Peyer's patch (tissue), 4 donors: ENCODE measurements at regions not wholly inside any gene's neighbourhood (a gene's known extent, or its start where the extent isn't known, plus 50 kb on each side); places are given as distances from the start of the nearest gene placed in this dataset.

Experiments used
- DNase-seq, 3 donors: peaks; one replicate each; pipeline ENCODE4 v3.0.0-alpha.2; 2017 to 2019
- H3K27ac ChIP-seq, 4 donors: fragments of 200-600 bp; sonication (generic); one replicate each; pipeline ENCODE4 v1.5.1; 2016 to 2019
- H3K27me3 ChIP-seq, 2 donors: fragments of 200-600 bp; sonication (generic); one replicate each; pipeline ENCODE4 v1.5.1; 2019
- H3K36me3 ChIP-seq, 3 donors: fragments of 200-600 bp; sonication (generic); one replicate each; pipeline ENCODE4 v1.5.1; 2016 to 2019
- H3K4me1 ChIP-seq, 4 donors: fragments of 200-600 bp; sonication (generic); one replicate each; pipeline ENCODE4 v1.5.1; 2016 to 2019
- H3K4me3 ChIP-seq, 4 donors: fragments of 200-600 bp; sonication (generic); 1 replicate in 3 of 4; 2 replicates in 1 of 4; pipeline ENCODE4 v1.5.1; 2016 to 2019; ENCODE audit warnings: mild to moderate bottlenecking in 1 of 4
- H3K9me3 ChIP-seq, 4 donors: fragments of 200-600 bp; sonication (generic); one replicate each; pipeline ENCODE4 v1.5.1; 2016 to 2019; ENCODE audit warnings: mild to moderate bottlenecking in 1 of 4
- POLR2A ChIP-seq, 2 donors: fragments of 450-650 bp; IDR thresholded peaks; one replicate each; pipeline ENCODE4 v1.5.1; 2017; ENCODE audit warnings: antibody characterized with exemption in 2 of 2, mild to moderate bottlenecking in 2 of 2, moderate library complexity in 2 of 2
- TF ChIP-seq, protein P1 (sequence below), 6 experiments: fragments of 450-650 bp in 4 of 6; fragments of 200-600 bp in 2 of 6; sonication (generic) in 1 of 6; IDR thresholded peaks; one replicate each; pipeline ENCODE4 v1.5.1; 2017 to 2019; ENCODE audit warnings: antibody characterized with exemption in 6 of 6, mild to moderate bottlenecking in 3 of 6, moderate library complexity in 1 of 6

DNA sequence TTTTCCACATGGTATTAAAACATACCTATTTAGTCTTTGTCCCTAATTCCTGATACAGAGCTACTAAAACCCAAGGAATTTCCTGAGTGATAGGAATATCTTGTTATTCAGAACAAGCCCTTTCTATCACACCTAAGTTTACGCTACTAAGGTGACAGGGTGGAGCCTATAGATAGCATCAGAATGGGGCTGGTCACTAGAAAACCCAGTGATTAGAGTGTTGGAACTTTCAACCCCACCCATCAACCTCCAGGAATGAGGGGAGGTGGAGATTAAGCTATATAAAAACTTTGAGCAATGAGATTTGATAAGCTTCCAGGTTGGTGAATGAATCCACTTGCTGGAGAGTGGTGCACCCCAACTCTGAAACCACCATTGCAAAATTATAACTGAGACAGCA, 62.1 kb upstream of the RNU6-1 start:
- DNase-seq = no peak
- TF ChIP-seq, protein P1, sequence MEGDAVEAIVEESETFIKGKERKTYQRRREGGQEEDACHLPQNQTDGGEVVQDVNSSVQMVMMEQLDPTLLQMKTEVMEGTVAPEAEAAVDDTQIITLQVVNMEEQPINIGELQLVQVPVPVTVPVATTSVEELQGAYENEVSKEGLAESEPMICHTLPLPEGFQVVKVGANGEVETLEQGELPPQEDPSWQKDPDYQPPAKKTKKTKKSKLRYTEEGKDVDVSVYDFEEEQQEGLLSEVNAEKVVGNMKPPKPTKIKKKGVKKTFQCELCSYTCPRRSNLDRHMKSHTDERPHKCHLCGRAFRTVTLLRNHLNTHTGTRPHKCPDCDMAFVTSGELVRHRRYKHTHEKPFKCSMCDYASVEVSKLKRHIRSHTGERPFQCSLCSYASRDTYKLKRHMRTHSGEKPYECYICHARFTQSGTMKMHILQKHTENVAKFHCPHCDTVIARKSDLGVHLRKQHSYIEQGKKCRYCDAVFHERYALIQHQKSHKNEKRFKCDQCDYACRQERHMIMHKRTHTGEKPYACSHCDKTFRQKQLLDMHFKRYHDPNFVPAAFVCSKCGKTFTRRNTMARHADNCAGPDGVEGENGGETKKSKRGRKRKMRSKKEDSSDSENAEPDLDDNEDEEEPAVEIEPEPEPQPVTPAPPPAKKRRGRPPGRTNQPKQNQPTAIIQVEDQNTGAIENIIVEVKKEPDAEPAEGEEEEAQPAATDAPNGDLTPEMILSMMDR (IDR thresholded peaks at IDR 0.05) = no peak

DNA sequence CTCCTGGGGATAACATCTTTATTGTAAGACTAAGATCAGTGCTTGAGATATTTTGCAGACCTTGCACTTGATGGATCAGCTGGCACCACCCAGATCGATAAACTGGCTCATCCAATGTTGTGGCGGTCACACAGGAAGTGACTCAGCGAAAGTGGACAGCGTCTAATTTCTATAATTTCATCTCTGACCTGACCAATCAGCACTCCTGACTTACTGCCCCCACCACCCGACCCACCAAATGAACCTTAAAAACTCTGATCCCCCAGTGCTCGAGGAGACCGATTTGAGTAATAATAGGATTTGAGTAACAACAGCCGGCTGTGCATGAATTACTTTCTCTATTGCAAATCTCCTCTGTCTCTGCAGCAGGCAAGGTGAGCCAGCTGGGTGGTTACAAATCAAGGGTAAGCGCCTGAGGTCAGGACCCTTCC, 62.7 kb upstream of the RNU6-1 start:
- no peak for DNase-seq
- Histone ChIP-seq H3K27me3 (no peaks in the 10 kb centered on the region), H3K9me3 (no peaks in the 10 kb centered on the region), H3K27ac (peak overlapping the region in 1 of 4 donors; percentile 61), H3K4me3 (no peak overlapping the region), H3K4me1 (peaks cover 0 to 11% (median 1%) of the 10 kb centered on the region in 4 donors), H3K36me3 (no peaks in the 10 kb centered on the region)
- TF ChIP-seq, protein P1 (IDR thresholded peaks at IDR 0.05) = no peak
- no peak for TF ChIP-seq POLR2A (IDR thresholded peaks at IDR 0.05)

More for the DNA sequence above, 62.1 kb upstream of the RNU6-1 start:
- H3K27ac ChIP-seq = peak overlapping the region in 2 of 4 donors; percentile 20 to 61
- H3K36me3 ChIP-seq = no peaks in the 10 kb centered on the region
- H3K4me3 ChIP-seq = no peak overlapping the region
- H3K4me1 ChIP-seq = peaks cover 0 to 15% (median 3%) of the 10 kb centered on the region in 4 donors
- H3K9me3 ChIP-seq = no peaks in the 10 kb centered on the region
- no peaks in the 10 kb centered on the region for H3K27me3 ChIP-seq

DNA sequence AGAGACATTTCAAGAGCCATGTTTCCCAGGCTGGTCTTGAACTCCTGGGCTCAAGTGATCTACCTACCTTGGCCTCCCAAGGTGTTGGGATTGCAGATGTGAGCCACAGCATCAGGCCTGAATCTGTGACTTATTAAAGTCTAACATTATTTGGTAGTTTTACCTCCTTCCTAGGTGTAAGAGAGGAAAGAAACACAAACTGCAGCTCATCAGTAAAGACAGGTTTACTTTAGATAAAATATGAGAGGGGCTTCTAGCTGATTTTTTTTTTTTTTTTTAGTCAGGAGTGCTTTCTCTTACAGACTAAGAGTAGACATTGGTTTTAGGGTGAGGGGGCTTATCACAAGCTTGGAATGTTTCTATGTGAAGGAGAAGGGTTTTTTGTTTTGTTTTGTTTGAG, 63.9 kb upstream of the RNU6-1 start:
- no peak overlapping the region for H3K27ac ChIP-seq
- no peaks in the 10 kb centered on the region for H3K9me3 ChIP-seq
- H3K36me3 ChIP-seq = no peaks in the 10 kb centered on the region
- no peak for DNase-seq
- TF ChIP-seq POLR2A (IDR thresholded peaks at IDR 0.05) = no peak
- TF ChIP-seq, protein P1 (IDR thresholded peaks at IDR 0.05) = no peak
- H3K4me3 ChIP-seq = no peak overlapping the region
- no peaks in the 10 kb centered on the region for H3K27me3 ChIP-seq
- peaks cover 0 to 7% (median 0%) of the 10 kb centered on the region in 4 donors for H3K4me1 ChIP-seq

DNA sequence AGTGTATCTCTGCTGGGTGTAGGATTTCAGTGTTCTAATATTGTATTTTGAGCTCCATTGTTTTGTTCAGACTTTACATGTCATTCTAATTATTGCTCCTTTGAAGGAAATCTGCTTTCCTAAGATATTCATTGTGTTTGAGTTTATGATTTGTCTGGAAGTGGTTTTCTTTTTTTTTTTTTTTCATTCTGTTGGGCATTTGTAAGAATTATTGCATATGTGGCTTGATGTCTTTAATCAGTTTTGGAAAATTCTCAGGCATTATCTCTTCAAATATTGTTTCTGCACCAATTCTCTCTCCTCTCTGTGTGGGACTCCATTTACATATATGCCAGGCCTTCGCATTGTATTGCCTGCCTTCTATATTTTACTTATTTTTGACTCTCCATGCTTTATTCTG, 65.8 kb upstream of the RNU6-1 start:
- DNase-seq = no peak
- H3K4me1 ChIP-seq = no peaks in the 10 kb centered on the region
- no peak for TF ChIP-seq POLR2A (IDR thresholded peaks at IDR 0.05)
- TF ChIP-seq, protein P1 (IDR thresholded peaks at IDR 0.05) = no peak
- H3K27ac ChIP-seq = no peak overlapping the region
- H3K27me3 ChIP-seq = no peaks in the 10 kb centered on the region
- peaks cover 0 to 6% (median 2%) of the 10 kb centered on the region in 4 donors for H3K9me3 ChIP-seq
- no peaks in the 10 kb centered on the region for H3K36me3 ChIP-seq
- no peak overlapping the region for H3K4me3 ChIP-seq

DNA sequence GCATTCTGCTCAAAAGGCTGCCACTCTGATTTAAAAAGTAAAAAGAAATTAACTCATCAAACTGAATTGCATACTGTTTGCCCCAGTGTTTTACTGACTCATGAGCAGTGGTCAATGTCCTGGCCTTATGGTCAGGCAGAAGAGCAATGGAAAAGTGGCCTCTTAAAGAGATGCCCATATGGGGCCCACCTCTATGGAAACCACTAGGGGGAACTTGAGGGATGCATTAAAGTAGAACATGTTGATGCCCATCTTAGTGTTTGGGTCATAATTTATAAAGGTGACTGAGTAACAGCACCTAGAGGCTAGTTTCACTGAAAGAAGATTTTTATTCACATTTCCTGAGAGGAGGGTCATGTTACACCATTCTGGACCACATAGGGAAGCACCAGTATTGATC, 66.5 kb upstream of the RNU6-1 start:
- Histone ChIP-seq H3K27me3 (no peaks in the 10 kb centered on the region), H3K9me3 (peaks cover 0 to 6% (median 2%) of the 10 kb centered on the region in 4 donors), H3K4me1 (no peaks in the 10 kb centered on the region), H3K4me3 (no peak overlapping the region), H3K27ac (no peak overlapping the region), H3K36me3 (no peaks in the 10 kb centered on the region)
- DNase-seq = no peak
- no peak for TF ChIP-seq POLR2A (IDR thresholded peaks at IDR 0.05)
- TF ChIP-seq, protein P1 (IDR thresholded peaks at IDR 0.05) = peak in 1 of 6 experiments; percentile 9

DNA sequence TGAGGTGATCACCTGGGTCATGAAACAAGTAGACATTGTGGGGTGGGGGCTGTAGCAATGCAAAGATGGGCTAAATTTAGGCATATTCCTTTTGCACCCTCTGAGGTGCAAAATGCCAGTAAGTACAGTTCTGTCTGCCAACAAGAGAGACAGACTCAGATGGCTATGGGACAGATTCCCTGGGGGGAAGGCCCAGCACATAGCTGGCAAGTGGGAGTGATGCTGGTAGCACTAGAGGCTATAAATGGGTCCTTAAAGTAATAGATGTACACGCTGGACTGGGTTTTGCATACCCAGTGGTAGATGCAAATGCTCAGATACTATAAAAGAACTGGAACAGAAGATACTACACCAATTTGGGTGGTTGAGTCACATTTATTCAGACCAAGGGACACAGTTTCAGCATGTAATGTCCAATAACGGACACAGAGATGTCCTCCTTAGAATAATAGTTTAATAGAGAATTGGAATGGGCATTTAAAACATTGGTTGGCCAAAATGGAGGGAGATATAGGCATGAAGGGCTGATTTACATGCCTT, 67.4 kb upstream of the RNU6-1 start:
- DNase-seq = no peak
- no peaks in the 10 kb centered on the region for H3K4me1 ChIP-seq
- H3K36me3 ChIP-seq = no peaks in the 10 kb centered on the region
- TF ChIP-seq, protein P1 (IDR thresholded peaks at IDR 0.05) = no peak
- TF ChIP-seq POLR2A (IDR thresholded peaks at IDR 0.05) = no peak
- H3K9me3 ChIP-seq = peaks cover 0 to 6% (median 2%) of the 10 kb centered on the region in 4 donors
- H3K27me3 ChIP-seq = no peaks in the 10 kb centered on the region
- no peak overlapping the region for H3K4me3 ChIP-seq
- no peak overlapping the region for H3K27ac ChIP-seq
